OCI-LY1 (cell line): ENCODE measurements at regions not wholly inside any gene's neighbourhood (a gene's known extent, or its start where the extent isn't known, plus 50 kb on each side); places are given as distances from the start of the nearest gene placed in this dataset.
A peak's percentile ranks its signal among the peaks of the same experiment; 100 is the strongest.

Experiments
- H2AFZ ChIP-seq: fragments of 200-600 bp; sonication (generic), shearing (Covaris generic); 2 replicates; pipeline ENCODE4 v1.6.0; 2014; ENCODE audit warnings: antibody characterized with exemption, mild to moderate bottlenecking, low read length
- H3F3A ChIP-seq: fragments of 200-600 bp; sonication (generic), shearing (Covaris generic); 2 replicates; pipeline ENCODE4 v1.6.0; 2014; ENCODE audit warnings: mild to moderate bottlenecking, antibody characterized with exemption, low read length, moderate library complexity; ENCODE audit not compliant: insufficient read depth
- H3K27ac ChIP-seq: fragments of 200-600 bp; sonication (generic); 2 replicates; pipeline ENCODE4 v1.5.1; 2014; ENCODE audit warnings: low read length, mixed run types, mild to moderate bottlenecking, low read depth; ENCODE audit not compliant: poor library complexity, severe bottlenecking
- H3K27me3 ChIP-seq: fragments of 200-600 bp; sonication (generic); 2 replicates; pipeline ENCODE4 v1.6.0; 2014; ENCODE audit warnings: antibody characterized with exemption, mild to moderate bottlenecking, low read length, moderate library complexity; ENCODE audit not compliant: insufficient read depth
- H3K36me3 ChIP-seq: fragments of 200-600 bp; sonication (generic); 2 replicates; pipeline ENCODE4 v1.6.1; 2014; ENCODE audit warnings: mild to moderate bottlenecking, antibody characterized with exemption, low read length, moderate library complexity, mixed read lengths; ENCODE audit not compliant: insufficient read depth
- H3K4me1 ChIP-seq: fragments of 200-600 bp; sonication (generic); 2 replicates; pipeline ENCODE4 v1.5.1; 2014; ENCODE audit warnings: mild to moderate bottlenecking, low read length, moderate library complexity; ENCODE audit not compliant: insufficient read depth, severe bottlenecking
- H3K4me2 ChIP-seq: fragments of 200-600 bp; sonication (generic), shearing (Covaris generic); 2 replicates; pipeline ENCODE4 v1.6.1; 2014; ENCODE audit warnings: low read length
- H3K4me3 ChIP-seq: fragments of 200-600 bp; sonication (generic); 2 replicates; pipeline ENCODE4 v1.5.1; 2014; ENCODE audit warnings: low read length, low read depth, mild to moderate bottlenecking, mixed read lengths; ENCODE audit not compliant: poor library complexity, severe bottlenecking
- H3K79me2 ChIP-seq: fragments of 200-600 bp; shearing (Covaris generic); 2 replicates; pipeline ENCODE4 v1.6.1; 2016; ENCODE audit warnings: mixed run types, low read length, mixed read lengths; ENCODE audit not compliant: insufficient read depth
- H3K9ac ChIP-seq: fragments of 200-600 bp; sonication (generic), shearing (Covaris generic); 2 replicates; pipeline ENCODE4 v1.6.1; 2014; ENCODE audit warnings: mild to moderate bottlenecking, low read length, mixed read lengths
- H3K9me2 ChIP-seq: fragments of 200-600 bp; sonication (generic), shearing (Covaris generic); 2 replicates; pipeline ENCODE4 v1.6.1; 2014; ENCODE audit warnings: low read depth, mild to moderate bottlenecking, low read length, mixed read lengths
- H3K9me3 ChIP-seq: fragments of 200-600 bp; shearing (Covaris generic); 2 replicates; pipeline ENCODE4 v1.6.1; 2014; ENCODE audit warnings: low read length, mixed read lengths
- H4K20me1 ChIP-seq: fragments of 200-600 bp; sonication (generic), shearing (Covaris generic); 2 replicates; pipeline ENCODE4 v1.6.0; 2016; ENCODE audit warnings: mild to moderate bottlenecking, low read length; ENCODE audit not compliant: insufficient read depth
- EZH2 ChIP-seq: fragments of 200-600 bp; sonication (generic), shearing (Covaris generic); IDR thresholded peaks from 2 replicates; pipeline ENCODE4 v1.8.0; 2017; ENCODE audit warnings: borderline replicate concordance, mixed run types, mild to moderate bottlenecking, antibody characterized with exemption, low read length, moderate library complexity, mixed read lengths
- TF ChIP-seq, protein P1 (sequence below): fragments of 200-600 bp; sonication (generic), shearing (Covaris generic); IDR thresholded peaks from 2 replicates; pipeline ENCODE4 v1.5.1; 2017; ENCODE audit warnings: mild to moderate bottlenecking, antibody characterized with exemption, low read length, moderate library complexity, mixed read lengths

DNA sequence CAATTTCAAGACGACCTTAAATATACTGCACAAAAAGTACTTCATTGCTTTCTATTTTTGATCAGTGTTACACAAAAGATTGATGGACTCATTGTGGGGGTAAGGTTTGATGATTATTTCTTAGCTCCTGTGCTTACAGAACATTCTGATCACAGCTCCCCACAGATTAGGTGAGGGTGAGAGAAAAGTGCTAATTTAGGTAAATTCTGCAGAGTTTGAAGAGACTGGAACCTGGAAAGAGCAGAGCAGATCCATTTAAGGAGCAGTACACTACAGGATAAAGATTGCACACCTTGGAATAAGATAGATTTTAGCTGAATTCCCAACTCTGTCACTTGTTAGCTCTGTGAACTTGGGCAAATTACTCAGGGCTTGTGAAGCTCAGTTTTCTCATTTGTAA, 291.9 kb upstream of the CDH7 start:
- no peaks in the 10 kb centered on the region for H3K36me3 ChIP-seq
- H3K27ac ChIP-seq = no peak overlapping the region
- H3K27me3 ChIP-seq = no peaks in the 10 kb centered on the region
- no peaks in the 10 kb centered on the region for H3K9me2 ChIP-seq
- no peak for TF ChIP-seq EZH2
- TF ChIP-seq, protein P1, sequence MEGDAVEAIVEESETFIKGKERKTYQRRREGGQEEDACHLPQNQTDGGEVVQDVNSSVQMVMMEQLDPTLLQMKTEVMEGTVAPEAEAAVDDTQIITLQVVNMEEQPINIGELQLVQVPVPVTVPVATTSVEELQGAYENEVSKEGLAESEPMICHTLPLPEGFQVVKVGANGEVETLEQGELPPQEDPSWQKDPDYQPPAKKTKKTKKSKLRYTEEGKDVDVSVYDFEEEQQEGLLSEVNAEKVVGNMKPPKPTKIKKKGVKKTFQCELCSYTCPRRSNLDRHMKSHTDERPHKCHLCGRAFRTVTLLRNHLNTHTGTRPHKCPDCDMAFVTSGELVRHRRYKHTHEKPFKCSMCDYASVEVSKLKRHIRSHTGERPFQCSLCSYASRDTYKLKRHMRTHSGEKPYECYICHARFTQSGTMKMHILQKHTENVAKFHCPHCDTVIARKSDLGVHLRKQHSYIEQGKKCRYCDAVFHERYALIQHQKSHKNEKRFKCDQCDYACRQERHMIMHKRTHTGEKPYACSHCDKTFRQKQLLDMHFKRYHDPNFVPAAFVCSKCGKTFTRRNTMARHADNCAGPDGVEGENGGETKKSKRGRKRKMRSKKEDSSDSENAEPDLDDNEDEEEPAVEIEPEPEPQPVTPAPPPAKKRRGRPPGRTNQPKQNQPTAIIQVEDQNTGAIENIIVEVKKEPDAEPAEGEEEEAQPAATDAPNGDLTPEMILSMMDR = no peak
- no peaks in the 10 kb centered on the region for H4K20me1 ChIP-seq
- no peak overlapping the region for H2AFZ ChIP-seq
- H3K79me2 ChIP-seq = no peaks in the 10 kb centered on the region
- H3K4me1 ChIP-seq = no peaks in the 10 kb centered on the region
- no peak overlapping the region for H3K4me3 ChIP-seq
- H3K9ac ChIP-seq = no peak overlapping the region
- no peaks in the 10 kb centered on the region for H3F3A ChIP-seq
- H3K9me3 ChIP-seq = no peaks in the 10 kb centered on the region
- no peak overlapping the region for H3K4me2 ChIP-seq

DNA sequence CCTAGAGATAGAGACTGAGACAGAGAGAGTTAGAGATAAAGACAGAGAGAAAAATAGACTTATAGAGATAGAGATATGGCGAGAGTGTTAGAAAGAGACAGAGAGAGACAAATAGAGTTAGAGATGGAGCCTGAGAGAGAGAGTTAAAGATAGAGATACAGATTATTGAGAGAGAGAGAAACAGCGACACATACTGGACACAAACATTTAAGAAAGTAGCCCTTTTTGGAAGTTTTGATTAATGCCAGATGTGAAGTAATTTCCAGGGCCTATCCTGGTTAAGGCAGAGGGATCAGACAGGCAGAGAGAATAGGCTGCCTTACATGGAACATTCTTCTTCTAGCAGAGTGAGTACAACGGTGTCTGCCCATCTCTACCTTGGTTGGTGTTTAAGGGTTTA, 311.6 kb upstream of the CDH7 start:
- no peaks in the 10 kb centered on the region for H3F3A ChIP-seq
- no peak overlapping the region for H3K4me2 ChIP-seq
- H3K27me3 ChIP-seq = no peaks in the 10 kb centered on the region
- no peak overlapping the region for H3K27ac ChIP-seq
- no peaks in the 10 kb centered on the region for H3K9me2 ChIP-seq
- H3K4me3 ChIP-seq = no peak overlapping the region
- no peaks in the 10 kb centered on the region for H4K20me1 ChIP-seq
- H2AFZ ChIP-seq = no peak overlapping the region
- H3K79me2 ChIP-seq = no peaks in the 10 kb centered on the region
- H3K36me3 ChIP-seq = no peaks in the 10 kb centered on the region
- H3K4me1 ChIP-seq = no peaks in the 10 kb centered on the region
- H3K9me3 ChIP-seq = no peaks in the 10 kb centered on the region
- no peak overlapping the region for H3K9ac ChIP-seq
- TF ChIP-seq, protein P1 = peak; percentile 31; the same call in 1 of the 2 replicates
- no peak for TF ChIP-seq EZH2

DNA sequence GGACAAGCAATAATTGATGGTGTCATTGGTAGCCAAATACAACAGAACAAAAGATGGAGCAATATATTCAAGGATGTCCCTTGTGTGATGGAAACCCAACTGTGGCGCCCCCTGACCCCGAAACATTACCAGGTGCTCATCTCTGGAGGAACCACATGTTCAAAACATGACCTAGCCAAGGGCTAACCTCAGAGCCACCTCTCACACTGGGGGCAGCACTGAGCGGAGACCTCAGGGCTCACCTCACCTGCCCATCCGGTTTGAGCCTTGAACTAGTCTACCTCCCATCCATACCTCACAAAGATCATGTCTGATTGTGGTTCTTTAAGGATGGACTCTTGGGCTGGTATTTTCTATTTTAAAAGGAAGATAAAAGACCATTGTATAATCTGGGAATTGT, 314.4 kb upstream of the CDH7 start:
- no peak overlapping the region for H3K9ac ChIP-seq
- no peaks in the 10 kb centered on the region for H3K79me2 ChIP-seq
- TF ChIP-seq, protein P1 = peak; percentile 22; the same call in 1 of the 2 replicates
- TF ChIP-seq EZH2 = no peak
- no peaks in the 10 kb centered on the region for H3F3A ChIP-seq
- no peaks in the 10 kb centered on the region for H4K20me1 ChIP-seq
- H3K9me3 ChIP-seq = no peaks in the 10 kb centered on the region
- H3K27ac ChIP-seq = no peak overlapping the region
- H3K4me3 ChIP-seq = no peak overlapping the region
- H3K4me2 ChIP-seq = no peak overlapping the region
- peaks cover 3% of the 10 kb centered on the region; the same call in 1 of the 2 replicates for H3K9me2 ChIP-seq
- no peak overlapping the region for H2AFZ ChIP-seq
- H3K27me3 ChIP-seq = no peaks in the 10 kb centered on the region
- no peaks in the 10 kb centered on the region for H3K4me1 ChIP-seq
- H3K36me3 ChIP-seq = no peaks in the 10 kb centered on the region
